HG02938 (cell line): ENCODE measurements at regions not wholly inside any gene's neighbourhood (a gene's known extent, or its start where the extent isn't known, plus 50 kb on each side); places are given as distances from the start of the nearest gene placed in this dataset.
"Not testable (repeated sequence)": the region's sequence is repeated elsewhere in the genome, so short reads cannot be mapped to it uniquely, and the experiment has no call there.

Source experiments
- ATAC-seq: cut with Tn5 transposase; IDR thresholded peaks from one replicate; pipeline ENCODE4 v1.9.1; 2021; ENCODE audit warnings: mild to moderate bottlenecking, moderate library complexity; ENCODE audit not compliant: unreplicated experiment

DNA sequence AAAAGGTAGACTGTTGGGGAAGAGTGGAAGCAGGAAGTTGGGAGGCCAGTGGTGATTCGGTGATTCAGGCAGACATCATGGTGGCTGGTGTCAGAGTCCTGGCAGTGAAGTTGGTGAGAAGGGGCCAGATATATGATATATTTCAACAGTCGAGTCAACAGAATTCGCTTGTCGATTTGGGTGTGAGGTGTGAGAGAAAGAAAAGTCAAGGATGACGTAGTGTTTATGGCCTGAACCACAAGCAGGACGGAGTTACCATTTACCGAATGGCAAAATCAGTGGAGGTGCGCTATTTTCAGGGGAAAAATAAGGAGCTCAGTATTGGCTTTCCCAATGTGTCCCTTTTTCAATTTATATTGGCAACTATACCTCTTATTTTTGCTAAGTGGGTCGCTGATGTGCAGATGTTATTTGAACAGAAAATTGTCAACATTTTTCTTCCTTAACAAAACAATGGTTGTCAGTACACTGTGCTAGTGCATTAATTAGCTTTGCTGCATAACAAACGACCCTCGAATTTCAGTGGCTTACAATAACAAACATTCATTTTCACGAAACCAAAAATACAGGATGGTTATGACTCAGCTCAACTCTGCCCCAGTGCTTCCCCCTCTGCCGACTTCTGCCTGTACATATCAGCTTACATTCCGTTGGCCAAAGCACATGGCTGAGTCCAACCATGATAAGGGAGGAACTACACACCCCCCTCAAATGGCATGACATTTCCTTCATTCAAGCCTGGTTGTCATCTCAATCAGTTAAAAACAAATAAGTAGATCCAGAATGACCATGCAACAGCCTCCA is 255.0 kb upstream of the ZFP64 start:
- ATAC-seq, result no peak

- ATAC-seq, result no peak
Observed at GRCh38 chr20:52444455-52444854, 252.9 kb upstream of the ZFP64 start.

- ATAC-seq, result no peak
Observed at GRCh38 chr20:52443874-52444273, 252.3 kb upstream of the ZFP64 start.

- no peak for ATAC-seq
Observed at GRCh38 chr20:52441710-52442109, 250.1 kb upstream of the ZFP64 start.

DNA sequence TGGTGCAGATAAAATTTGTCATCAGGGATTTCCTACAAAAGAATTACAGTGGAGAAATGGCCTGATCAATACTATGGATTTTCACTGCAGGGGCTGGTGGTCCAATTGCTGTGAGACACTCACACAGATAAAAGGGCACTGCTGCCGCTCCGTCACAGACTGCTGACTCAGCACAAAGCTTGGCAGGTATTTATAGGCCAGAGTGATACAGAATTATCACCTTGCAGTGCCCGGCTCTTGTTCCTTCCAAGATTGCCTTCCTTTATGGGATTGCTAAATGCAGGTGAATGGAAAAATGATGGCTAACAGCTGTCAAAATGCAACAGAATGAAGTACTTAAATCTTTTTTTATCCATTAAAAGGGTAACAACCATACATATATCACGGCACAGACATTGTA is 247.8 kb upstream of the ZFP64 start:
- ATAC-seq, result no peak

DNA sequence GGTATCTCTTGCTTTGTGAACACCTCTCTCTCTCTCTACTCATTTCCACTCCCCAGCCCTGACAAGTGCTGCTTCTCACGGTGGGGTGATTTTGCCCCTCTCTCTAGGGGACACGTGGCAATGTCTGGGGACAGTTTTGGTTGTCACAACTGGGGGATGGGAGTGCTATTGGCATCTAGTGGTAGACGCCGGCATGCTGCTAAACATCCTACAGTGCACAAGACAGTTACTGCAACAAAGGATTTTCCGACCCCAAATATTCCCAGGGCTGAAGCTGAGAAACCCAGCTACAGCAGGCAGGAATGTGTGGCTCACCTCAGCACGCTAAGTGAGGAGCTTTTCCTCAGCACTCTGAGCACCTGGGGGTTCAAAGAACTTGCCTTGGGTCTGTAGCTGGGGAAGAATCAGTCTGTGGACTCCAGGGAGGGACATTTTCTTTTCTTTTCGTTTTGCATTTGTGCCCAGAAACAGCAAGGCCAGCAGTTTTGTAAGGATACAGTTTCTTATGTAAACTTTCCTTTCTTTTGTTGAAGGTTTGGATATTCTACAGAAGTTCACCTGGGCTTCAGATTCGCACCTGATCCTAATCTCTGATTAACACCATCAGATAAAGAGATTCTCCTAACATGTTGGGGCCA is 246.9 kb upstream of the ZFP64 start:
- no peak for ATAC-seq

DNA sequence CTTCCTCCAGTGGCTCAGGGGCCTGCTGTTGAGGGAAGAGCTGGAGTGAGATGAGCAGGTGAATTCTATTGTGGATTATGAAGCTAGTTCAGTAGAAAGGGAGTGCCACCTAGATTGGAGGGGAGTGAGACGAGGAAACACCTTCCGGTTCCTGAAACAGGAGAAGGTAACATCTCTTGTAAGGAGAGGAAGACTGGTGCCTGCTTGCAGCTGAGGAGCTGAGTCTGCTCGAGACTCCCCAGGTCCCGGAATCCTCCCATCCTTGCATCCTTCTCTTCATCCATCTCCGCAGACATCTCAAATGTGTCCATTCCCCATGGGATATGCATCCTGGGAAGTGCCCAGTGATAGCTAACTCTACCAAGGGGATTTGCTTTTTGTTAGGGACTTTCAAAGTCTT is 242.9 kb upstream of the ZFP64 start:
- ATAC-seq, result no peak

GRCh38 chr20:52434041-52434425 is 242.5 kb upstream of the ZFP64 start:
- no peak for ATAC-seq

DNA sequence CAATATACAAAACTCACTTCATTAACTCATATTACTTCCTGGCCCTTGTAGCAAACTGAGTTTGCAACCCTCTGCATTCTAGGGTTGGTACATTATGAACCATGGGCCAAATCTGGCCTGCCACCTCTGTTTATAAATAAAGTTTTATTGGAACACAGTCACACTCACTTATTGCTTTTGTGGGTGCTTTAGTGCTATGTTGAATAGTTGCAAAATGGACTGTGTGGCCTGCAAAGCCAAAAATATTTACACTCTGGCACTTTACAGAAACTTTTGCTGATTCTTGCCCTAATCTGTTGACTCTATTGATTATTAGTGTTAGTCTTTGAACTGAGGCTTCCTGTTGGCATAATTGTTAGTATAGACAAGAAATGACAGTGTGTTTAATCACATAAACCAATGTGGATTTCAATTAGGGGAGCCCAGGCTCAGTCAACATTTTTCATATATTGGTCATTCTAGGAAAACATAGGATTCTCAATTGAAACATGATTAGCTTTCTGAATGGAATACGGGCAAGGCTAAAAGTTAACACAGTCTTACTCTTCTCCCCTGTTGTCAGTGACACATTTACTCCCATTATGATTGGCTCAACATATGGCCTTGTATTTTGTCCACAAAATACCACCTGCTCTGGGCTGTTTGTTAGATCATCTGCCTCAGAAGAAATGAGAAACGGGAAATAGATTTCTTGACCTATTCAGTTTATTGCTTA is 241.9 kb upstream of the ZFP64 start:
- ATAC-seq, result no peak

DNA sequence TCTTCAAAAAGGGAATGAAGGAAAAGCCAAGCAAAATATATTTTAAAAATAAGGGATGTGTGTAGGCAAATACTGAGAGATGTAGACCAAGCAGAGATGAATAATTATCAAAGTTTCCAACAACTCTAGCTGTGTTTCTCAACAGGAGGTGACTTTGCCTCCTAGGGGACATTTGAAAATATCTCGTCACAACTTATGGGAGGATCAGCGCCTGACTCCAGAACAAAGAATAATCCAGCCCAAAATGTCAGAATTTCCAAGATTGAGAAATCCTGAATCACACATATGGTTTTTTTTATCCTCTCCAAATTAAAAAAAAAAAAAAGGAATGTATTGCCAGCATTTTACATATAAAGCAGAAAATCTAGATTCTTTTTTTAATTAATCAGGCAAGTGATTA is 241.2 kb upstream of the ZFP64 start:
- no peak for ATAC-seq

- ATAC-seq, result no peak
Observed at GRCh38 chr20:52429029-52429428, 237.4 kb upstream of the ZFP64 start.

GRCh38 chr20:52427960-52428359 is 236.4 kb upstream of the ZFP64 start:
- ATAC-seq, result no peak

DNA sequence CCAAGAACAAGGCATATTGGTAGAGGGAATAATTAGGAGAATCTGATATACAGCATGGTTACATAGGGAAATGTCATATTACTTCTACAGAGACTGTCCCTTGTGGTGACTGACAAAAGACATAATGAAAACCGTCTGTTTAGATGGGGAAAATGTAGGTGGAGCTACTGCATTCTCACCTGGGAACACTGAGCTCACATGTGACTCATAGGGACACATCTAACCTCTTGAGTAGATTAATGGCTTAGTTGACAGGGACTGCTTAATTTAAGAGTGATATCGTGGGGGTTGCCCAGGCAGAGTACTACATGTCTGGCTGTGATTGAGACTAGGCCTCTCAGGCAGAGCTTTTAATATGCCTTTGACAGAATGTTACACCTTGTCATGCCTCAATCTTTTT is 235.3 kb upstream of the ZFP64 start:
- no peak for ATAC-seq

GRCh38 chr20:52425701-52426100 is 234.1 kb upstream of the ZFP64 start:
- no peak for ATAC-seq

DNA sequence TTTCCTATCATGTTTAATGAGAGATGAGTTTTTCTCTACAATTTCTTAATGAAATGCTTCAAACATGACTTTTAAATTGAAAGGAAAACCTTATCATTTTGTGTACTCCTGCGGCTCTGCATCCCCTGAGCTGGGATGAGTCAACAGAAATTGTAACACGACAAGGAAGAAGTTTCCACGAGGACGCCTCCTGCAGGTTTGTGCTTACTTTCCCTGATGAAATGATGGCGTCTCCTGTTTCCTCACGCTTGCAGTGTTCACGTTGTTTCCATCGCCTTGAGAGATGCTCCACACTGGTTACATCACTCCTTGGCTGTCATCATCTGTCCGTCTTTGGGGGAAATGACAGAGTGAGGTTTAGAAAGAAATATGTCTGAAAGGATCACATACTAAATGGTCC is 233.7 kb upstream of the ZFP64 start:
- ATAC-seq, result no peak

DNA sequence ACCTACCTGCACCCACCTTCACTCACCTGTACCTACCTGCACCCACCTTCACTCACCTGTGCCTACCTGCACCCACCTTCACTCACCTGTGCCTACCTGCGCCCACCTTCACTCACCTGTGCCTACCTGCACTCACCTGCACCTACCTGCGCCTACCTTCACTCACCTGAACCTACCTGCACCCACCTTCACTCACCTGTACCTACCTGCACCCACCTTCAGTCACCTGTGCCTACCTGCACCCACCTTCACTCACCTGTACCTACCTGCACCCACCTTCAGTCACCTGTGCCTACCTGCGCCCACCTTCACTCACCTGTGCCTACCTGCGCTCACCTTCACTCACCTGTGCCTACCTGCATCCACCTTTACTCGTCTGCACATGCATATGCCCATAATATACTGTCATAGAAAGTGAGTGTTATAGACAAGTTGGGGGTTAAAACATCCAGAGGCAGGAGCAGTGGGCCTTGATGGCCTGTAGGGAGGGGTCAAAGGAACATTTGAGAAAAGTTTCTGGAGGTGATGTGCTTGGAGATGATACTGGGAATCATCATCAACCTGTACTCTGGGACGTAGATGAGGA is 232.9 kb upstream of the ZFP64 start:
- ATAC-seq, result not testable (repeated sequence)

DNA sequence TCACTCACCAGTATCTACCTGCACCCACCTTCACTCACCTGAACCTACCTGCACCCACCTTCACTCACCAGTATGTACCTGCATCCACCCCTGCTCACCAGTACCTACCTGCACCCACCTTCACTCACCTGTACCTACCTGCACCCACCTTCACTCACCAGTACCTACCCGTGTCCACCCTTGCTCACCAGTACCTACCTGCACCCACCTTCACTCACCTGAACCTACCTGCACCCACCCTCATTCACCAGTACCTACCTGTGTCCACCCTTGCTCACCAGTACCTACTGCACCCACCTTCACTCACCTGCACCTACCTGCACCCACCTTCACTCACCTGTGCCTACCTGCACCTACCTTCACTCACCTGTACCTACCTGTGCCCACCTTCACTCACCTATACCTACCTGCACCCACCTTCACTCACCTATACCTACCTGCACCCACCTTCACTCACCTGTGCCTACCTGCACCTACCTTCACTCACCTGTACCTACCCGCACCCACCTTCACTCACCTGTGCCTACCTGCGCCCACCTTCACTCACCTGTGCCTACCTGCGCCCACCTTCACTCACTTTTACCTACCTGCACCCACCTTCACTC is 232.1 kb upstream of the ZFP64 start:
- ATAC-seq, result not testable (repeated sequence)

DNA sequence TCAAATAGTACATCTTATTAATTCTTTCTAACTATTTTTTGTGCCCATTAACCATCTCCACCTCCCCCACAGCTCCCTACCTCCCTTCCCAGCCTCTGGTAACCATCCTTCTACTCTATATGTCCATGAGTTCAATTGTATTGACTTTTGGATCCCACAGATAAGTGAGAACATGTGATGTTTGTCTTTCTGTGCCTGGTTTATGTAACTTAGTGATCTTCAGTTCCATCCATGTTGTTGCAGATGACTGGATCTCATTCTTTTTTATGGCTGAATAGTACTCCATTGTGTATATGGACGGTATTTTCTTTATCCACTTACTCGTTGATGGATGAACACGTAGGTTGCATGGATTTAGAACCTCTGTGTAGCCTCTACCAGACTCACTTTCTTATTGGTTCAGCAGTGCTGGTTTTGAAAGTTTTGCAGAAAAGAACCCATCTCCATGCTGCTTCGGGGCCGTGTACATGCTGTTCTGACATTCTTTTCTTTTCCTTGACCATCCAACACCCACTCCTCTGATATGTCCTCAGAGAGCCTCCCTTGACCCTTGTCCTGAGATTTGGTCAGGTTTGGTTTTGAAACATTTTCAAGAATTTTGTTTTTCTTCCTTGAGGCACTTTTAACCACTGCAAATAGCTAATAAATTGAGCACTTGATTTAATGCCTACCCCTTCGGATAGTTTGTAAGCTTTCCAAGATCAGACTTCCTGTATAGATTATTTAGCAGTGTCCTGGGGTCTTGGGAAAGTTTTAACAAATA is 231.2 kb upstream of the ZFP64 start:
- ATAC-seq, result no peak

DNA sequence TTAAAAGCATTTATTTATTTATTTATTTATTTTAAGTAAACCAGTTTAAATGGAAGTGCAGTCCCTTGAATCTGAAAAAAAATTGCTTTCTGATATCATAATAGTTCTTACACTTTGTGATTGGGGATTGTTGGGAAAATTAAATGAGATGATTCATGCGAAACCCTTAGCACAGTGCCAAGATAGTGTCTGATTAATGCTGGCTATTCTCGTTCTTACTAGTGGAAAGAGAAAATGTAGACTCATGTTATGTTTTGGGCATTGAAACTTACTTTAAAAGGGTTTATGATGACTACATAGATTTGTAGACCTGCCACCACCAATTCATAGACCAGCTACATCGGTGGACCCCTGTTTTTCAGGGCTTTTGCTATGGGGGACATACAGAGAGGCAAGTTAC is 229.2 kb upstream of the ZFP64 start:
- no peak for ATAC-seq

GRCh38 chr20:52419205-52419604 is 227.6 kb upstream of the ZFP64 start:
- ATAC-seq, result no peak

- no peak for ATAC-seq
Observed at GRCh38 chr20:52416953-52417352, 225.4 kb upstream of the ZFP64 start.
